OCI-LY7 (cell line): ENCODE measurements at regions not wholly inside any gene's neighbourhood (a gene's known extent, or its start where the extent isn't known, plus 50 kb on each side); places are given as distances from the start of the nearest gene placed in this dataset.

Experiments used
- EZH2phosphoT487 ChIP-seq: fragments of 200-600 bp; sonication (generic); IDR thresholded peaks from 2 replicates; pipeline ENCODE4 v1.6.1; 2018; ENCODE audit warnings: low read depth, borderline replicate concordance, mild to moderate bottlenecking, mixed run types, antibody characterized with exemption, low read length, moderate library complexity, mixed read lengths
- TF ChIP-seq, protein P1 (sequence below): fragments of 200-600 bp; sonication (generic); conservative IDR thresholded peaks from 2 replicates; pipeline ENCODE4 v1.5.1; 2014; ENCODE audit warnings: mild to moderate bottlenecking, antibody characterized with exemption, low read length, moderate library complexity, mixed read lengths

DNA sequence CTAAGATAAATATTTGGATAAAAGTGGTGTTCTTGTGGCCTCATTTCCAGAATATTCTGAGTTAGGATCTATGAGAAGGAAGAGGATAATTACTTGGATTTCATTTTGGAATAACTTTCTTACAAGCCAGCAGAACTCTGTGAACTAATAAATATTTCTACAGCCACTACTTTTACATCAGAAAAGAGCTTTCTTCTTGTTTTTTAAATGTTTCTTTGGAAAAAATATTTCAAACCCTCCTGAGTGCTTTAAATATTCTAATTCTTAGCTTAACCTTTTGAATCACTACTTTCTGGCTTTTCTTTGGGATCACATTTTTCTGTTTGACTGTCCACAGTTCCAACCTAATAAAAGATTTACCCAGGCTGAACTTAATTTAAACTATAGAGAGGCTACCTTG lies 279.2 kb upstream of the PHYHIPL start:
- TF ChIP-seq, protein P1, sequence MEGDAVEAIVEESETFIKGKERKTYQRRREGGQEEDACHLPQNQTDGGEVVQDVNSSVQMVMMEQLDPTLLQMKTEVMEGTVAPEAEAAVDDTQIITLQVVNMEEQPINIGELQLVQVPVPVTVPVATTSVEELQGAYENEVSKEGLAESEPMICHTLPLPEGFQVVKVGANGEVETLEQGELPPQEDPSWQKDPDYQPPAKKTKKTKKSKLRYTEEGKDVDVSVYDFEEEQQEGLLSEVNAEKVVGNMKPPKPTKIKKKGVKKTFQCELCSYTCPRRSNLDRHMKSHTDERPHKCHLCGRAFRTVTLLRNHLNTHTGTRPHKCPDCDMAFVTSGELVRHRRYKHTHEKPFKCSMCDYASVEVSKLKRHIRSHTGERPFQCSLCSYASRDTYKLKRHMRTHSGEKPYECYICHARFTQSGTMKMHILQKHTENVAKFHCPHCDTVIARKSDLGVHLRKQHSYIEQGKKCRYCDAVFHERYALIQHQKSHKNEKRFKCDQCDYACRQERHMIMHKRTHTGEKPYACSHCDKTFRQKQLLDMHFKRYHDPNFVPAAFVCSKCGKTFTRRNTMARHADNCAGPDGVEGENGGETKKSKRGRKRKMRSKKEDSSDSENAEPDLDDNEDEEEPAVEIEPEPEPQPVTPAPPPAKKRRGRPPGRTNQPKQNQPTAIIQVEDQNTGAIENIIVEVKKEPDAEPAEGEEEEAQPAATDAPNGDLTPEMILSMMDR: no peak
- TF ChIP-seq EZH2phosphoT487: no peak
